NCI-H1048 (cell line): ENCODE measurements at regions not wholly inside any gene's neighbourhood (a gene's known extent, or its start where the extent isn't known, plus 50 kb on each side); places are given as distances from the start of the nearest gene placed in this dataset.
"Not testable (repeated sequence)": the region's sequence is repeated elsewhere in the genome, so short reads cannot be mapped to it uniquely, and the experiment has no call there.

Source experiments
- DNase-seq: peaks from one replicate; lab custom pipeline; 2025; lab: John Stamatoyannopoulos, UW

DNA sequence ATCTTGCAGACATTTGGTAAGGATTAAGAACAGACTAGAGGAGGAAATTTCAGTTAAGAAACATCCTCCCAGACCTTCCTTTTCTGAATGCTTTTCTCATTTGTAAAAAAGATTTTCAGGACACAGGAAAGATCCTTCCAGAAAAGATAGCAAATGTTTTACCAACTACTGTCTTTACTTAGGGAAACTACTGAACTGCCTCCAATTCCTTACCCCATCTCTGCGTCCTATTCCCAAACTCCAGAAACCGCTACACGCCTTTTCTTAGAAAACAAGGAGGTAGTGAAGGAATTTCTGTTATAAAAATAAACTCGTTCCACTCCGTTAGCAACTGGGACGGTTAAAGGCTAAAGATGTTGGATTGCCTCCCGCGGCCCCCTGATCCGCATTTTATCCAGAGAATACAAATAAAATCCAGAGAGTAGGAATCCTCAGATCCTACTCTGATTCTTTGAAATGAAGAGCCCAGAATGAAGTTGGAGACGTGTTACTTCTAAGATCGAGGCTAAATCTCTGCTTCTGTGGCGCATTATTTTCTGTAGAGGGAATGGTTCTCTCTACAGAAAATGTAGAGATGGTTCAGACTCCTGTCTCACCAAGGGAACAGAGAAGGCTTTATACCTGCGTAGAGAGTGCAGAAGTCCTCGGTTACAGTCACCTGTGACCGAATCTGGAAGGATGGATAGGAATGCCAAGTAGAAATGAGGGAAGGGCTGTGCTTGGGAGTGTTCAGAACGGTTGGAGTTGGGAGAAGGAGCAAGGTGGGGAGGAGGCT lies 133.0 kb downstream of the GPX5 start:
- no peak for DNase-seq

GRCh38 chr6:28659250-28659566 lies 133.5 kb downstream of the GPX5 start:
- no peak for DNase-seq

DNA sequence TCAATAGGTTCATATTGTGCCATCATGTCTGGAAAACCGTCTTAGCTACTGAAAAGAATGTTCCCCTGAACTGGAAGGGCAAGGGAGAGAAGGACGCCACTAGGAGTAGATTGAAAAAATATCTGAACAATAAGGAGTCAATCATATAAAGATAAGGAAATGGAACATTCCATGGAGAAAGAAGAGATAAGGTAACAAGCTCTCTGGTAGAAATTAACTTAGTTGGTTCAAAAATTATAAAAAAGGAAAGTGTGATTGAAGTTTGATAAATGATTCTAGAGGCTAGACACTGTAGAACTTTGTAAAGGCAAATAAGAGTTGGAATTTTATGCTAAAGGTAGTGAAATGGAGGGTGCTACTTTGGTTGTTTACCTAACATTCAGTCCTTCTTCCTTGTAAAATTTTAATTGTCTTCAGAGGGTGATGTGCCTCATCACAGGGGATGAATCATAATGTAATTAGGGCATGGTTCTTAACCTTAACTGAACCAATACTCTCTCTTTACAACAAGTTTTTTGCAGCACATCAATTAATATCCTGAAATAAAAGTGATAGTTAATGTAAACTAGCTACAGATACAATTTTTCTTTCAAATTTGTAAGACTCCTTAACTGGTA lies 135.5 kb downstream of the GPX5 start:
- DNase-seq = no peak

GRCh38 chr6:28664870-28665396 lies 139.3 kb downstream of the GPX5 start:
- DNase-seq = no peak

- no peak for DNase-seq
Observed at GRCh38 chr6:28673417-28673786, 147.7 kb downstream of the GPX5 start.

DNA sequence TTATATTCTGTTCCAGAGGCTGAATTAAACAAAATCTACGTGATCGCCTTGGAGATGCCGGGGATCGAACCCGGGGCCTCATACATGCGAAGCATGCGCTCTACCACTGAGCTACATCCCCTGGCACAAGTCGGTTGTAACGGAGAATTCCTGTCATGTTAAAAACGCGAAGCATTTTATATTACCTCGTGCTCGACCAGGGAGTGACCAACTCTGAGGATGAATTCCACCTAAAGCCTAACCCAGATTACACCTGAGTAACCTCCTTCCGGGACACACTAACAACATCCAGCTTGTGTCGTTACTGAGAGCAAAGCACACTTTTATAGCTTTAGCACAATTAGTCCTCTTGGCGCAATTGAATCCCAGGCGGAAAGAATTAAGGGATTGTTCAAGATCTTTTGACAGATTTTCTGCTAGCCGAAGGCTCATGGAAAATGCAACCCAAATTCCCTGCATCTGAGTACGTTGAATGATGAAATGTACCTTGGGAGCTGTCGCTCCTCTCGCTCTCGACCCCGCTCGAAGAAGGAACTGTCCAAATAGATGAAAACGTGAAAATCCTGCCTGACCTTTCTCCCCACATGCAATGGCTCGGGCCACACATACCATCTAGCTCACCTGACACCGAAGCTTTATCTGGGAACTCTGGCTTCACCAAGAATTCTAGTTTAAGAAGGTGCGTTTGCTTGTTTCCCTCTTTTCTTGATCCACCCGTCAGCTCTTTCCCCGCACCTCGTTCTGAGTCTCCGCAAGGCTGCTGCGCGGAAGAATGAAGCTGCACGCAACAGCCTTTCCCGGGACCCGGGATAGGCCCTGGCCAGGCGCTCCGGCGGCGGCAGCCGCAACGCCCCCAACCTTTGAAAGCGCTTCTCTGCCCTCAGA lies 148.3 kb downstream of the GPX5 start:
- DNase-seq = no peak

DNA sequence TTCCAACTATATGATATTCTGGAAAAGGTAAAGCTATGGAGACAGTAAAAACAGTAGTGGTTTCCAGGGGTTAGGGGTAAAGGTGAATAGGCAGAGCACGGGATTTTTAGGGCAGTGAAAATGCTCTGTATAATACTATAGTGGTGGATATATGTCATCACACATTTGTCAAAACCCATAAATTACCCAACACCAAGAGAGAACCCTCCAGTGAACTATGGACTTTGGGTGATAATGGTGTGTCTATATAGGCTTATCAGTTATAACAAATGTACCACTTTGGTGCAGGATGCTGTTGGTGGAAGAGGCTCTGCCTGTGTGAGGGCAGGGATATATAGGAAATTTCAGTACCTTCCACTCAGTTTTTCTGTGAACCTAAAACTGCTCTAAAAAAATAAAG lies 149.9 kb downstream of the GPX5 start:
- DNase-seq = no peak

DNA sequence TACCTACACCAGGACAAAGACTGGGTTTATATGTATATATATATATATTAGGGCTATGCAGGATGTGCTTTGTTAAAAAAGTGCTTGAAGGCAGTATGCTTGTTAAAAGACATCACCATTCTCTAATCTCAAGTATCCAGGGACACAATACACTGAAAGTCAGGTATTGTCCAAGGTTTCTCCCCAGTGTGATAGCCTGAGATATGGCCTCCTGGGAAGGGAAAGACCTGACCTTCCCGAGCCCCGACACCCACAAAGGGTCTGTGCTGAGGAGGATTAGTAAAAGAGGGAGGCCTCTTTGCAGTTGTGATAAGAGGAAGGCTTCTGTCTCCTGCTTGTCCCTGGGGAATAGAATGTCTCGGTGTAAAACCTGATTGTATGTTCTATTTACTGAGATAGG lies 156.9 kb downstream of the GPX5 start:
- DNase-seq = no peak

DNA sequence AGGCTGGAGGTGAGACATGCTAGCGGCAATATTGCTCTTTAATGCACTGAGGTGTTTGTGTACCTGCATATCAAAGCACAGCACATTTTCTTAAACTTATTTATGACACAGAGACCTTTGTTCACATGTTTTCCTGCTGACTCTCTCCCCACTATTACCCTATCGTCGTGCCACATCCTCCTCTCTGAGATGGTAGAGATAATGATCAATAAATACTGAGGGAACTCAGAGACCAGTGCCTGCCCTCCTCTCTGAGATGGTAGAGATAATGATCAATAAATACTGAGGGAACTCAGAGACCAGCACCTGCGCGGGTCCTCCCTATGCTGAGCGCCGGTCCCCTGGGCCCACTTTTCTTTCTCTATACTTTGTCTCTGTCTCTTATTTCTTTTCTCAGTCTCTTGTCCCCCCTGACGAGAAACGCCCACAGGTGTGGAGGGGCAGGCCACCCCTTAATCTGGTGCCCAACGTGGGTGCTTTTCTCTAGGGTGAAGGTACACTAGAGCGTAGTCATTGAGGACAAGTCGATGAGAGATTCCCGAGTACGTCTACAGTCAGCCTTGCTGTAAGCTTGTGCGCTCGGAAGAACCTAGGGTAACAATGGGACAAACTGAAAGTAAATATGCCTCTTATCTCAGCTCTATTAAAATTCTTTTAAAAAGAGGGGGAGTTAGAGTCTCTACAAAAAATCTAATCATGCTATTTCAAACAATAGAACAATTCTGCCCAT lies 157.4 kb downstream of the GPX5 start:
- not testable (repeated sequence) for DNase-seq

GRCh38 chr6:28683945-28684538 lies 158.4 kb downstream of the GPX5 start:
- DNase-seq = no peak

DNA sequence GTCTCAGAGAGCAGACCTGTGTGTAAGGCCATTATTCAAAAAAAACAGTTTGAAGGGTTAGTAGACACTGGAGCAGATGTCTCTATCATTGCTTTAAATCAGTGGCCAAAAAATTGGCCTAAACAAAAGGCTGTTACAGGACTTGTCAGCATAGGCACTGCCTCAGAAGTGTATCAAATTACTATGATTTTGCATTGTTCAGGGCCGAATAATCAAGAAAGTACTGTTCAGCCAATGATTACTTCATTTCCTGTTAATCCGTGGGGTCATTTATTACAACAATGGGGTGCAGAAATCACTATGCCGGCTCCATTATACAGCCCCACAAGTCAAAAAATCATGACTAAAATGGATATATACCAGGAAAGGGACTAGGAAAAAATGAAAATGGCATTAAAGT lies 160.3 kb downstream of the GPX5 start:
- not testable (repeated sequence) for DNase-seq

GRCh38 chr6:28686446-28687027 lies 160.9 kb downstream of the GPX5 start:
- peak; percentile 61 for DNase-seq

- not testable (repeated sequence) for DNase-seq
Observed at GRCh38 chr6:28687309-28687981, 161.8 kb downstream of the GPX5 start.

DNA sequence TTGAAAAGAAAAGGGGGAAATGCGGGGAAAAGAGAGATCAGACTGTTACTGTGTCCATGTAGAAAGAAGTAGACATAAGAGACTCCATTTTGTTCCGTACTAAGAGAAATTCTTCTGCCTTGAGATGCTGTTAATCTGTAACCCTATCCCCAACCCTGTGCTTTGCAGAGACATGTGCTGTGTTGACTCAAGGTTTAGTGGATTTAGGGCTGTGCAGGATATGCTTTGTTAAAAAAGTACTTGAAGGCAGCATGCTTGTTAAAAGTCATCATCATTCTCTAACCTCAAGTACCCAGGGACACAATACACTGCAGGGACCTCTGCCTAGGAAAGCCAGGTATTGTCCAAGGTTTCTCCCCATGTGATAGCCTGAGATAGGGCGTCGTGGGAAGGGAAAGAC lies 166.3 kb downstream of the GPX5 start:
- DNase-seq = not testable (repeated sequence)

DNA sequence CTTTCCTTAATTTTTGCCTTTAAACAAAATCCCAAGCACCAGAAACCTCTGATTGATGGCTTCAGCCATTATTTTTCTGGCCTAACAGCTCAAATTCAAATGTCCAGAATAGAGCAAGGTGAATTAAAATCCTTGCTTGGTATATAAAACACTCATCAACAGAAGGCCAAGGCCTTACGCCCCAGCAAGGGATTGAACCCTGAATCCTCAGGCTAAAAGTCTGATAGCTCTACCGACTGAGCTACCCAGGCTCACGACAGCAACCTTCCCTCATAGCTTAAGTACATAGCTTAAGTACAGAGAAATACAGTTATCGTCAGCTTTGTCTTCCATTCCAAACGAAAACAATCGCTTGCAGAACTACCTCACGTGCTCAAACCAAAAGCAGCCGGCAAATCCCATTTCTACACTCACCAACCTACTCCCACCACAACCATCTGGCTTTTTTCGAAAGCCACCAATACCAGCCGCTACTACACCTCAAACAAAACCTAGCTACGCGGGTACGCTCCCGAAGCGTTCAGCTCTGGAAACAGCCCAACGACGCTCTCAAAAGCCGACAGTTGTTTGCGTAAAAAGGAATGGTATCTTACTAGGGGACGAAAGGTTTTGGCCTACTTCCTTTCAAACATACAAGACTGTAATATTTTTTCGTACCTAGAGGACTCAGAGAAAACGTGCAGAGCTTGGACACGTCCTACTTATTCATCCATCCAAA lies 167.5 kb downstream of the GPX5 start:
- DNase-seq = no peak

DNA sequence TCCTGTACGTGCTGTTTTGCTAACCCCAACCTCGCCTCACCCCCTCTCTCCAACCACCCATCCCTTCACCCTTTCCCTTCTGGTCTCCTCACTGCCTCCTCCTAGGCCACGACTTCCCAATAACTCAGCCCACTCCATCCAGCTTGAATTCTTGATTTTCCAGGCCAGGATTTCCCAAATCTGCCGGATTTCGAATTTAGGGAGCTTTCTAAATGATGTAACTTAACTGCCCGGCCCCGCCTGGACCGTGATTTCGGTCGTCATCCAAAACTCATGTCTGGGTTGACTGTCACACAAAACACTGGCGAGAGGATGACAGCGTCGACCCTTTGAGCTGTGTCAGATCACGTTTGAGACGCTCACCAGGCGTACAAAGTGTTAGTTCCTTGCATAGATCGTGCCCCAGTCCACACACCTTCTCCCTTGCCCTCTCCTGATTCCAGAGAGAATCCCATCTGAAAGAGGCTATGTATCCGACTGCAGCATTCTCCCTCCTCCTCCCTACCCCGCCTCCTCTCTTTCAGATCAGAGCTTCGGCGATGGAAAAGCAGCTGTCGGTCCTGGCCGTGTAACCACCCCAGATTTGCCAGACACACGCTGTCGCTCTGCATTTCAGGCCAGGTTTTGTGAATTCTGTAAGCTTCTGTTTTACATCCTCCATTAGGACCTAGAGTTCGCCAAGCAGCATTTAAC lies 168.2 kb downstream of the GPX5 start:
- DNase-seq = no peak

DNA sequence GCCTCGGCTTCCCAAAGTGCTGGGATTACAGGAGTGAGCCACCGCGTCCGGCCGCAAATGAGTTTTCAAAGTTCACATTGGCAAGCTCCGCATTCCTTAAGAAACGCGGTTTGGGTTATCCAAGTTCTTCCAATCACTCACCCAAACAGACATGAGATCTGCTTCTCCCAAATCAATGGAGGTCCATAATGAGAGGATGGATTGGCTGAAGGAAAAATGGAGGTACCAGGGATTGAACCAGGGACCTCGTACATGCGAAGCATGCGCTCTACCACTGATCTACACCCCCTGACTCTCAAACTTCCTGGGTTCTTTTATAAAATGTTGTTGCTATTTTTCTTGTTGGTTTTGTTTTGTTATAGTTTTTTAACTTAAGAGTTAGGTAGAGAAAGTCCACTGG lies 170.0 kb downstream of the GPX5 start:
- DNase-seq = no peak

DNA sequence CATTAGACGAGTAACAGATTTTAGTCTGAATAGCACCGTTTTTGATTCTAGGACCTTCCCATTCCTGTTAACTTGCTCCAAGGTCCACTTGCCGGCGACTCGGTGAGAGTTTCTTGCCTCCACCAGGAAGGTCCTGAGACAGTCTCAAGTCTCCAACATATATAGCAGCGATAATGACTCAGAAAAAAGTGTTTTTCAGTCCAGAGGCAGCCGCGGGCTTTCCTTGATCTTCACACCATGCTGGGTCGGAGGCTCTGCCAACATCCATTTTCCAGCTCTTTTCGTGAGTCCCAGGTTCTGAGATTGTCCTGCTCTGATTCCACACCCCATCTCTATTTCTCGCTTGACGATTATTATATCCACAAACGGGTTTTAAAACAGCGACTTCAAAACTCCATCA lies 170.5 kb downstream of the GPX5 start:
- DNase-seq = no peak

- no peak for DNase-seq
Observed at GRCh38 chr6:28696682-28697081, 171.0 kb downstream of the GPX5 start.
